A204.1 (cell line): ENCODE measurements at regions not wholly inside any gene's neighbourhood (a gene's known extent, or its start where the extent isn't known, plus 50 kb on each side); places are given as distances from the start of the nearest gene placed in this dataset.
"Not testable (repeated sequence)": the region's sequence is repeated elsewhere in the genome, so short reads cannot be mapped to it uniquely, and the experiment has no call there.

Source experiments
- FAIRE-seq: peaks from 2 replicates; lab custom pipeline; 2012; peaks lifted over from hg19 to GRCh38; lab: Jason Lieb, UNC

DNA sequence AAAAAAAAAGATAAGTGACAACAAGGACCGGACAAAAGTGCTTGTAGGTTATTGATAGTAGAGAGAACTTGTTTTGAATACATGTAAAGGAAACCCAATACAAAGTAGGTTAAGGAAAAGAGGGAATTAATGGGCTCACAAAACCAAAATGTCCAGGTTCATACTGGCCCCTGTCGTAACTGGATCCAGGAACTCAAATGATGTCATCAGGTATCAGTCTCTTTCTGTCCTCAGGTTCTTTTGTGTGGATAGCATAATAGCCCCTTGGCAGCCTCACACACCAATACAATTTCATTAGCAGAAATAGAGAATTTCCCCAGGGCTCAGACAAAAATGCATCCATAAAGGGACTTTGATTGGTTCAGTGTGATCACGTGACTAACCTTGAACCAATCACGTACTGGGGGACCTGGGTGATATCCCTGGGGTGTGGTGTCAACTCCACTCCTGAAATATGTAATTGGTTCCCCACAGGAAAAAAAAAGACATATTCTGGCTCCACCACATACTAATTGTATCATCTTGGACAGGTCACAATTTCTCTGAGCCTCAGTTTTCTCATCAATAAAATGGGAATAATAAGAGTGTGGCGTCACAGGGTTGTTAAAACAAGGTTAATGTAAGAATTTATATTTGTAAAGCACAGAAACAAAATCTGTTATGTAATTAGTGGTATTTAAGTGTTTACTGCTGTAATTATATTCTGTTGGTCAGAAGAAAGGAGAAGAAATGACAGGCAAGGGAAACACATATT lies 174.8 kb downstream of the PDGFRA start:
- FAIRE-seq = no peak

DNA sequence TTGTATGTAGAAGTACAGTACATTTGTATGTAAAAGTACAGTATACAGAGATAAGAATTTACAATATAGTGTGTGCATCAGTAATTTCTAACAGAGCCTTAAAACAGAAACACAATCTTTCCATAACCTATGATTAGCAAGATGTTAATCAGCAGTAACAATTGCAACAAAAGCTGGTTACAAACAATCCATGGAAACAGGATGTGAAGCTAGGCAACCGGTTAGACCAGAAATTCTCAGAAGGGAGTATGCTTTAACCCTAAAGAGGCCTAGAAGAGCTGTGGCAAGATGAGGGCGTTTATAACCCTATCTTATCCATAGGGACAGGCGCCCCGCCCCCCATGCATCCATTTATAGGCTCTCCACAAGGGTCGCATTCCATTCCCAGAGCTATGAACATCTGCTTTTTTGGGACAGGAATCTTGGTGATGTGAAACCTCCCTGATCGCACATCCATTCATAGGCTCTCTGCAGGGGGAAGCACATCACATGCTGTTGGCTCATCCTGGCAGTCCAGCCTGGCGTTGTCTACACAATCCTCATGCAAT lies 180.3 kb downstream of the PDGFRA start:
- not testable (repeated sequence) for FAIRE-seq

DNA sequence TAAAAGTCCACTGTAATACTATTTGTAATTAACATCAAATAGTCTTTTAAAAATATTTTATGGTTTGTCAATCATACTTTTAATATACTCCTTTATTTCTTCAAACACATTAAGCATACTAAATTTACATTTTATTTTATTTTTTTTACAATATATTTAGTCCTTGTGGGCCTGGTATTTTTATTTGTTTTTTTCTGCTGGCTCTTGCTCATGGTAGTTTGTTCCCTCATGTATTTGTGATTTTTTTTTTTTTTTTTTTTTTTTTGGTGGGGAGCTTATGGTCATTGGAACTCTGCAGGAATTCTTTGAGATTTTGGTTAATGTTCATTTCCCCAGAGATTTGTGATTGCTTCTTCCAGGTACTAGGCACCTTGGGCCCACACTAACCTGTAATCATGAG lies 185.5 kb downstream of the PDGFRA start:
- no peak for FAIRE-seq

DNA sequence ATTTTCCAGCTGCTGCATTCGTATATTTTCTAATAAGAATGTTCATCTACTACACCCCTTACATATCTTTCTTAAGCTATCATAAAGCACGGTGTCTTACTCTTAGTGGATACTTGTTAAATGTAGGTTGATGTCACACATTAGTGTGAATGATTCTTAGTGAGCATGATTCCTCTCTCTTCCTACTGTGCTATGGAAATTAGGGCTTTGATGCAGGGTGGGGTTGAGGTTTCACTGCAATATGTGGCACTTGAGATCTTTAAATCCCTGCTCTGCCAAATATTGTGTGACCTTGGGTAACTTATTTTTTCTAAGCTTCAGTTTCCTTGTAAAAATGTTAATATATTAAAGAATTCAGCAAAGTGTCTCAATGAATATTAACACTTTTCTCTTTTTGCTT lies 188.4 kb downstream of the PDGFRA start:
- FAIRE-seq = no peak

DNA sequence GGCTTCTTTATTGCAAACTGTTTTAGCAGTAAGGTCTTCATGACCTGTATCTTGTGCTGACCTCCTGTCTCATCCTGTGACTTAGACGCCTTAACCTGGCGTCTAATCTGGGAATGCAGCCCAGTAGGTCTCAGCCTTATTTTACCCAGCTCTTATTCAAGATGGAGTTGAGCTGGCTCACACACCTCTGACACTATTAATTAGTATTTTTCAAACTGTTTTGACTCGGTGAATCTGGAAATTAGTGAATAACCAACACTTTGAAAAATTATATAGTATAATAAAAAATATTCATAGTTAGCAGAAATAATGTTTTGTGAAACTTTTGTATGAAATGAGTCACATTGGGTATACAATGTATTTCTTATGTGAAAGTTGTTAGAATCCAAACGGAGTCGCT lies 189.4 kb downstream of the PDGFRA start:
- FAIRE-seq = no peak

DNA sequence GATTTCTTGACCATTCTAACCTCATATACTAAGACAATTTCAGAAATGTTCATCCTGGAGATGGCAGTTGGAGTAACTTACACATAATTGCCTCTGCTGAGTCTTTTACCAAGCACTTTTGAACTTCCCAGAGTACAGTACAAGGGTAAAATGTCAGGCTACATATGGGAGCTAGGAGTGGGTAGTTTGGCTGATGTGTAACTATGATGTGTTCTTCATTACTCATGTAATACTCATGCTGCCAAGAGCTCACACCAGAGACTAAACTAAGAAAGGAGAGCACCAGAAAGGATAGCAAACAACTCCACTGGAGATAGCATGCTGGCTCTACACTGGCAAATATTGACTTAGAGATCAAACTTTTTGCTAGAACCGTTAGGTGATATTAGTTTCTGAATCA lies 194.0 kb downstream of the PDGFRA start:
- FAIRE-seq = no peak

DNA sequence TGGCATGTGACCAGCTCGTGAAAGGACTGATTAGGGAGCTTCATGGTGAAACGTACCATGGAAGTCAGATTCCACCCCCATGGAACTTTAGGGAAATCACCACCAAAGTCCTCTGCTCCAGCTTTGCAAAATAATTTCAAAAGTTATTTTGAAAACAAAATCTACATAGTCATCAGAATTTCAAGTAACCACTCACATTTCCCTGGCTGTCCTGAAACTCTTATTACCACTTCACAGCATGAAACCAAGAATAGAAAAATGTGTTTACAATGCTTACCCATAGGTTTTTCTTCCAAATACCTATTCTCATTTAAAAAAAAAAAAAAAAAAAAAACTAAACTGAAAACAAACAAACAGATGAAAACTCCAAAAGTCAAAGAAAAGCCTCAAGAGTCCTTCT lies 198.7 kb downstream of the PDGFRA start:
- FAIRE-seq = no peak

DNA sequence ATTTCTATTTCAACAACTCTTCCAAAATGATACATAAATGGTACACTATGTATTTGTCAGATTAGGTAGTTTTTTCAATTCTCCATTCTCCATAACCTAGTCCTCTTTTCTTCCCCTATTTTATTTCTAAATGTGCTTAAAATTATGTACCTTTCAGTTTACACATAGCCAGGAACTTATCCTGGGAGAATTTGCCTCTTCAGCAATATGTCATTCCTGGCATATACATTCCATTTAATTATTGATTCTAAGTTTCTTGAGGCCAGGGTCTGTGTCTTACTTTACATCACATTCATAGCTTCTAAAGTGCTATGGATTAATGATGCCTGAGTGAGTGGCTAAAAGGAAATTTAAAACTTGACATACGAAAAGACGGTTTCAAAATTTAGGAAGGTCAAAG lies 199.8 kb downstream of the PDGFRA start:
- FAIRE-seq = no peak

DNA sequence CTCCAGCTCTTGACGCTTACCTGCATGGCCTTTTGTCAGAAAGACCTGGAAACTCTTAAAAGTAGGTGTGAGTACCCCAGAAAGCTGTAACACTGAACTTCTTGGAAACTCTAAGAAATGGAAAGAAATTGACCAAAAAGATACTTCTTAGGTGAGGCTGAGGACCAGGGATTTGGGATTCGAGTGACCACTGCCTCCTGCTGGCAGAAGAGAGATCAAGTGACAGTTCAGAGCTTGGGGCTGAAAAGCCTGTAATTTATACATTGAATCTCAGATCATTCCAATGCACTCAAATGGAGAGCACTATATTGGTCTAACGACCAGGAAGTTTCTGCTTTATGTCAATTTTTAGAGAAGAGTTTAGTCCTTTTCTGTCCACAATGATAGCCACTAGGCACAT lies 204.6 kb downstream of the PDGFRA start:
- no peak for FAIRE-seq

DNA sequence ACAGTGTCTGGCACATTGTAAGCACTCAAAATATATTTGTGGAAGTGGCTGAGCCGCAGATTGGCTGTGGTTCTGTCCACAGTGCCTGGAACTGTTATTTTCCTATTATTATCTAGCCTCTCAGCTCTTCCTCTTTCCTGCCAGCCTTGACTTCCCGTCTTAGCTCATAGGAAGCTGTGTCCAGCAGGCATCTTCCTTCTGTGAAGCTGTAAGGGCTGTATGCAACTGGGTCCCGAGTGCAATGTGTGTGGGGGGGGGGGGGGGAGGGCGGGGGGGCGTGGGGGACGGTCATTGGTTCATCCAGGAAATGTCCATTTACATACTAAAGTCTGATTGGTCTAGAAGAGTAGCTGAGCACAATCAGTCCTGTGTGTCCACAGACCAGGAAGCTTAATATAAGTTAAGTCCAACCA lies 210.7 kb downstream of the PDGFRA start:
- FAIRE-seq = no peak

DNA sequence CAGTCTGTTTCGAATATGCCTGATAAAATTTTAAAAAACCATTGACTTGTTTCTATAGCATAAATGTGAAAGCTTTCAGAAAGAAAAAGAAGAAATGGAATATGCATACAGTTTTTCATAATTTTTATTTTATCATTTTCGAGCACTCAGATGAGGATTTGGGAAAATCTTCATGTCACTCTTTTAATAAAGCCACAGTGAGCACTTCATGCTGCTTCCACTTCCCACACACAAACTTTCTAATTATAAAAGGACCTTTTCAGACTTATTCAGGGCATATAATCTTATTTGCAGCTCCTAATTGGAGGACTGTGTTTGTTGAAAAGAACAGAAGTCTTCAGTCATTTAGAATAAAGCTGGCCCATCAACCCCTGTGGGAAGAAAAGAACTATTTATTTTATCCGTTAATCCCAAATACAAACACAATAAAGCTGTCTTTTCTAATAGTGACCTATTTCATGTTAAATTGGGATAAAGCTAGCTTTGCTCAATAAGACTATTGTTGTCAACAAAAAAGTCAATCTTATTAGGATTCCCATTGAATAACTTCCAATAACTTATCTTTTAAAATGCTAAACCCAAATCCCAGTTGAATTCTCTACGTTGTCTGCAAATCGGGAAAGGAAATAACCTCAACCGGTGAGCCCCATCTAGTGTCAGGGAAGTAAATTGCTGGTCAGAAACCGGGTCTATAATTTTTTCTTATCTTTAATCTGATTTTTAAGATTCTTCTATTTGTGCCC lies 211.5 kb downstream of the PDGFRA start:
- peak; percentile 91 for FAIRE-seq

DNA sequence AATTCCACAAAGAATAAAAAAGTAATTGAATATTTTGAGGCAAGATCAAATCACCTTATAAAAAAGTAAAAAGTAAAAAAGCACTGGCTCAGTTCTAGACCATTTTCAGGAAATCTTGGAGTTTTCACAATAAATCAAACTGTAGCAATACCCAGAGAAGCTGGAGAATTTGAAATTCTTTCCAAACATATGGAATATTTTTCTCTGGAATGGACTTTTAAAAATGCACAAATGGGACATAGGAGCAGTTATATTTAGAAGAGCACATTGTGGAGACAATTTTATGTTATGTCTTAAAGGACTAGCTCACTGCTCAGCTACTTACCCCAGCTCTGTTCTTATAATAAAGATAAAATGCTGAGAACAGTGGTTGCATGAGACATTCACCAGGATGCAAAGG lies 211.9 kb upstream of the KIT start:
- FAIRE-seq = no peak

DNA sequence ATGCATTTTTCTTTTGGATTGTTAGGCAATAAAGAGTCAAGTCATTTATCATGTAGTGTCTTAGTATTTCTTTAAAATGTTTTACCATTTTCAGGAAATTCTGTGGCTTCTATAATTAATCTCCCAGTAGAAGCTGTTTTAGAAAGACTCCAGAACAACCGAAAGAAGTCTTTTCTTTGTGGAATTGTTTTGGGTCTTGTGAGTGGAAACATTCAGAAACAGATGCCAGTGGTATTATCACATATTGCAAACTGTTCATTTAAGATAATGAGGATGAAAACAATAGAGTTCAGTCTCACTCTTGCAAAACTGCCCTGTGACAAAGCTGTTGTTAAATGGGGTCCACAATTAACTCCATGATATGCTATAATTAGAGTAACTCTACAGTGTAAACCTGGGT lies 211.2 kb upstream of the KIT start:
- FAIRE-seq = no peak

DNA sequence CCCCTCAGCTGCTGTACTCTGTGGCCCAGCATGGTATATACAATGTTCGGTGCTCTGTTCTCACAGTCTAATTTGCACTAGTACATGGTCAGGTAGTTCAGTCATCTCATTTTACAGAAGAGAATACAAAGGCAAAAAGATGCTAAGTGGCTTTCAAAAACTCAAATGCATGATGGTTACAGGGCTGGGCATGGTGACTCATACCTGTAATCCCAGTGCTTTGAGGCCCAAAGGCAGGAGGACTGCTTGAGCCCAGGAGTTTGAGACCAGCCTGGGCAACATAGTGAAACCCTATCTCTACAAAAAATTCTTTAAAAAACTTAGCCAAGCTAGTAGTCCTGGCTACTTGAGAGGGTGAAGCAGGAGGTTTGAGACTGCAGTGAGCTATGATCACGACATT lies 210.5 kb upstream of the KIT start:
- no peak for FAIRE-seq

DNA sequence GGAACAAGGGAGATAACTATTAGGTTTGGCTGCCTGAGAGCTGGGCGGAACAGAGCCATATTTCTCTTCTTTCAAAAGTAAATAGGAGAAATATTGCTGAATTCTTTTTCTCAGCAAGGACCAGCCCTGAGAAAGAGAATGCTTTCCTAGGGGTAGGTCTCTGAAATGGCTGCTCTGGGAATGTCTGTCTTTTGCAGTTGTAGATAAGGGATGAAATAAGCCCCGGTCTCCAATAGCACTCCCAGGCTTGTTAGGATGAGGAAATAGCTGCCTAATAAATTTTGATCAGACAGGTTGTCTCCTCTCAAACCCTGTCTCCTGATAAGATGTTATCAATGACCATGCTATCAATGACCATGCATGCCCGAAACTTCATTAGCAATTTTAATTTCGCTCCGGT lies 207.8 kb upstream of the KIT start:
- FAIRE-seq = no peak

DNA sequence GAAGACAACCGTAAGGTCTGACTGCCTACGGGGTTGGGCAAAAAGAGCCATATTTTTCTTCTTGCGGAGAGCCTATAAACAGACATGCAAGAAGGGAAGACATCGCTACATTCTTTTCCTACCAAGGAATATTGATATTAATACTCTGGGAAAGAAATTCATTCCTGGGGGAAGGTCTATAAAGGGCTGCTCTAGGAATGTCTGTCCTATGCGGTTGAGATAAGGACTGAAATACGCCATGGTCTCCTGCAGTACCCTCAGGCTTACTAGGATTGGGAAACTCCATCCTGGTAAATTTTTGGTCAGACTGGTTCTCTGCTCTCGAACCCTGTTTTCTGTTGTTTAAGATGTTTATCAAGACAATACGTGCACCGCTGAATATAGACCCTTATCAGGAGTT lies 190.8 kb upstream of the KIT start:
- FAIRE-seq = not testable (repeated sequence)

DNA sequence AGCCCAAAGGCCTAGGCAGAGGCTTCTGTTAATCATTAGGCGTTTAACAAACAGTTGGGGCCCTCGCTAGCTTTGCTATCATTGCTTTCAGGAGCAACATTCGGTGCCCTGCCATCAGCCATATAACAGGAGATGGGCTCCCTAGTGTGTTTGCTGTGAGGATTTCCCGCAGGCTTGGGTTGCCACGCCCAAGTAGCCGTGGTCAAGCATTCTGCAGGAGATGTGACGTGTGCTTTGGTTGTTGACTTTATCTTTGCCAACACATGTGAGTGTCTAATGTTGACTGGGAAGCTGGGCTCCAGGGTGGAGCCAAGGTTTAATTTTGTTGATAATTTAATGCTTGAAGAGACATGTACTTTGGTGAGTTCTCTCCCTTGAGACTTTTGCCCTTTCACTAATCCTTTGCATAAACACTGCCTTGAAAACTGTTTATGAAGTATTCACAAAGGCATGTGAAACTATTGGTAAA lies 184.6 kb upstream of the KIT start:
- FAIRE-seq = no peak

DNA sequence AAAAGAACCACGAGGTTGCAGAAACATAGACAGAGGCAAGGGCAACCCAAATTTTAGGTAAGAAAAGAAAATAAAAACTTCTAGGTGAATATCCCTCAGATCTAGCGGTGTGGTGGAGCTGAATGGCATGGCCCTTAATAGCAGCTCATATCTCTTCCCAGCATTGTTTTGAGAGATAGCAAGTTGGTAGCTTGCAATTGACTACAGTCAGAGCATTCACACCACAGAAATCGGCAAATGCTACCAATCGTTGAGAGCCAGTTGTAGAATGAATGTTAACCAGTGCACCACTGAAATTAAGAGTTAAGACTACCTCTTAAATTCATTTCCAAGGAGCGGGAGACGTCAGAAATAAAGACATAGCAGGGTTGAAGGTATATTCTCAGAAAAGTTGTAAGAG lies 184.0 kb upstream of the KIT start:
- no peak for FAIRE-seq

DNA sequence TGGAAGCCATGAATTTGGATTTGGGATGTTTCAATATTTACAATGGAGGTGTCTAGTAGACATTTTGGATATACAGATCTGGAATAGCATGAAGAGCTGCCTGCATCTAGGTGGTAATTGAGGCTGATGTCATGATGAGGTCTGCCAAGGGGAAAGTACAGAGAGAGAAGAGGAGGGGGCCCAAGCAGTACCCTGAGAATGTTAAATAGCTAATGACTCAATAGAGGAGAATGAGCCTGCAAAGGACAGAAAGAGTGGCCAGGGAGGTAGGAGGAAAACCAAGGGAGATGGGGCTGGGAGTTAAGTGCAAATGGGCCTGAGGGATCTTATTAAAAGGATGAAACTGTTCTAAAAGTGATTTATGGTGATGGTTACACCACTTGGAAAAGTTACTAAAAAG lies 182.2 kb upstream of the KIT start:
- no peak for FAIRE-seq

DNA sequence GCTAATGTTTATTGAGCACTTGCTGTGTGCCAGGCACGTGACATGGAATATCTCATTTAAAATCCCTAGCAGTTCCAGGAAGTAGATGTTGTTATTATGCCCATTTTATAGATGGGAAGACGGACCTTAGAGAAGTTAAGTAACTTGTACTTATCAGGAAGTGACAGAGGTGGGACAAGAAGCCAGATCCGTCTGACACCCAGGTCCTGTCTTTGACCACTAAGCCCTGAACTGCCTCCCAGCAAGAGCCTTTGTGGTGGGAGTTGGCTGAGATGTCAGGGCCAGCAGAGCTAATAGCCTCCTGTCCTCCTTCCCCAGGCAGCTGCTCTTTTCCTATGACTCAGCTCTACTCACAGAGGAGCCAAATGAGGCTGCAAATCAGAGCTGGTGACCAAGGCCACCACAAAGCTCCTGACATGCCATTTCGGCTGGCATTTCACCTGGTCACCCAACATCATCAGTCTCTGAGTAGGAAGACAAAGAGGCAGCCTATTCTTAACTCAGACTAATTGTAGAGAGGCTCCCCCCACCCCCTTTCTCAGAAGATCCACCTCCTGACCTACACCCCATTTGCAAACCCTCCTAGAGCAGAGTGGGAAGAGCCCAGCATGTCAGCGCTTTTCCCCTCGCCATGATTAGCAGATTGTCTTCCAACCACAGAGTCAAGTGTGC lies 175.1 kb upstream of the KIT start:
- FAIRE-seq = no peak

DNA sequence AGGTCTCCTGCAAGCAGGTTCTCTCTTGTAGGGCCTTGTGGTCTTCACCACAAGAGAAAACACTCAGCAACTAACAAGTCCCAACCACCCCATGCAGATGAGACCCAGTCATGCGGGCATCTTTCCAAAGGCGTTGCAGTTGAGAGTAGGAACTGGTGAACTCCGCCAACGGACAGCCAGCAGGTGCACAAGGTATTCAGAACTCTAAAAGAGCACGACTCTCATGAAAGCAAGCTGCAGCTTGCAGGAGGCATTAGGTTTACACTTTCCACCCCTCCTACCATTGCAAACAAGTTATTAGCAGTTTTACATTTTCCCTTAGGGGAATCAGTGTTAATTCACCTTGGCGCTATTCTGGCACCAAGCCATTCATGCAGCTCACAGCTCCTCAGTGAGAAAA lies 173.4 kb upstream of the KIT start:
- FAIRE-seq = no peak

DNA sequence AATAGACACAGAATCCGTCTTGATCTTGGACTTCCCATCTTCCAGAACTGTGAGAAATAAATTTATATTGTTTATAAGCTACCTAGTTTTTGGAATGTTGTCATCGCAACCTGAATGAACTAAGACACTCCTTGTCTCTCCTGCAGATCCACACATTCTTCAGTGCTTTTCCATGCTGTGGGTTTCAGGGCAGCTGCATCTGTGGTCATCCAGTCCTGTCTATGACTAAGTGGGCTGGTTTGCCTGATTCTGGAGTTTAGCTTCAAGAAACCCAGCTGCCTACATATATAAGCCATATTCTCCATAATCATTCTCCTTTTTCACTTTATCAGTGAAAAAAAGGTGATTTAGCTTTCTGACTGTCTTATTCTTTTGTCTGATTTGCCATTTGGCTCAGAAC lies 170.3 kb upstream of the KIT start:
- FAIRE-seq = no peak

DNA sequence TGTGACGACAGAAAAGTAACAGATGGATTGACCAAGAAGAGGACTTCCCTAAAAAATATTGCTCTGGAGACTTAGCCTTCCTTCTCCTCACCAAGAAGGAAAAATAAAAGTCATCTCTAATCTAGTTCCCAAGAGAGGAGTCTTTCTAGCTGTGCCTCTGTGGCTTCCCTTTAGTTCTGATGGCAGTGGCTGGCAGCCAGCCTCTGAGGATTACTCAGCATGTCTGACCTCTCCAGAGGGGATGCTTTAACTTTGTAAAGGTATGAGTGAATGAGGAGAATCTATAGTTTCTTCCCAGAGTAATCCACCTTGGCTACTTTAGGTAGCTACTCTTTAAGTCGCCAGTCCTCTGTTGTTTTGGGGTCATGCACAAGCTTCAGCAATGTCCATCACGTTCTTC lies 163.9 kb upstream of the KIT start:
- FAIRE-seq = no peak
